ENCODE measurements at regions not wholly inside any gene's neighbourhood (a gene's known extent, or its start where the extent isn't known, plus 50 kb on each side); places are given as distances from the start of the nearest gene placed in this dataset.

- TF ChIP-seq FOXP2 (optimal IDR thresholded peaks at IDR 0.05; ENCODE audit: borderline replicate concordance, extremely low read depth, extremely low read length, insufficient read depth) (no peak), POLR2AphosphoS5 (IDR thresholded peaks at IDR 0.05; ENCODE audit: low read depth, low read length) (no peak), TAF1 (IDR thresholded peaks at IDR 0.05; ENCODE audit: borderline replicate concordance, insufficient read depth, low read length) (no peak), REST (IDR thresholded peaks at IDR 0.05; ENCODE audit: insufficient read depth in 1 of 2, low read depth in 2 of 2, low read length in 2 of 2) (no peak), SIN3A (IDR thresholded peaks at IDR 0.05; ENCODE audit: borderline replicate concordance, insufficient read depth, low read length) (no peak)
Observed at GRCh38 chr3:117822416-117822815, 1112.8 kb downstream of the TUSC7 start.

- no peak for TF ChIP-seq TAF1 (IDR thresholded peaks at IDR 0.05; ENCODE audit: borderline replicate concordance, insufficient read depth, low read length)
Observed at GRCh38 chr3:117836296-117836695, 1126.7 kb downstream of the TUSC7 start.

GRCh38 chr3:117837391-117837790, 1127.8 kb downstream of the TUSC7 start:
- TF ChIP-seq TAF1 (IDR thresholded peaks at IDR 0.05; ENCODE audit: borderline replicate concordance, insufficient read depth, low read length) (no peak), POLR2AphosphoS5 (IDR thresholded peaks at IDR 0.05; ENCODE audit: low read depth, low read length) (no peak), REST (IDR thresholded peaks at IDR 0.05; ENCODE audit: insufficient read depth in 1 of 2, low read depth in 2 of 2, low read length in 2 of 2) (no peak), SIN3A (IDR thresholded peaks at IDR 0.05; ENCODE audit: borderline replicate concordance, insufficient read depth, low read length) (no peak), FOXP2 (optimal IDR thresholded peaks at IDR 0.05; ENCODE audit: borderline replicate concordance, extremely low read depth, extremely low read length, insufficient read depth) (no peak)

- TF ChIP-seq POLR2AphosphoS5 (IDR thresholded peaks at IDR 0.05; ENCODE audit: low read depth, low read length), result no peak
Observed at GRCh38 chr3:117842086-117842485, 1132.5 kb downstream of the TUSC7 start.

GRCh38 chr3:117843356-117843755, 1133.8 kb downstream of the TUSC7 start:
- TF ChIP-seq REST (IDR thresholded peaks at IDR 0.05; ENCODE audit: insufficient read depth in 1 of 2, low read depth in 2 of 2, low read length in 2 of 2) (no peak), SIN3A (IDR thresholded peaks at IDR 0.05; ENCODE audit: borderline replicate concordance, insufficient read depth, low read length) (no peak), FOXP2 (optimal IDR thresholded peaks at IDR 0.05; ENCODE audit: borderline replicate concordance, extremely low read depth, extremely low read length, insufficient read depth) (no peak), TAF1 (IDR thresholded peaks at IDR 0.05; ENCODE audit: borderline replicate concordance, insufficient read depth, low read length) (no peak), POLR2AphosphoS5 (IDR thresholded peaks at IDR 0.05; ENCODE audit: low read depth, low read length) (no peak)

GRCh38 chr3:117844676-117845075, 1135.1 kb downstream of the TUSC7 start:
- TF ChIP-seq TAF1 (IDR thresholded peaks at IDR 0.05; ENCODE audit: borderline replicate concordance, insufficient read depth, low read length) (no peak), SIN3A (IDR thresholded peaks at IDR 0.05; ENCODE audit: borderline replicate concordance, insufficient read depth, low read length) (no peak), POLR2AphosphoS5 (IDR thresholded peaks at IDR 0.05; ENCODE audit: low read depth, low read length) (no peak), FOXP2 (optimal IDR thresholded peaks at IDR 0.05; ENCODE audit: borderline replicate concordance, extremely low read depth, extremely low read length, insufficient read depth) (no peak), REST (IDR thresholded peaks at IDR 0.05; ENCODE audit: insufficient read depth in 1 of 2, low read depth in 2 of 2, low read length in 2 of 2) (no peak)

Measured in PFSK-1 (cell line).